A549 (cell line): ENCODE measurements at regions not wholly inside any gene's neighbourhood (a gene's known extent, or its start where the extent isn't known, plus 50 kb on each side); places are given as distances from the start of the nearest gene placed in this dataset.

ENCODE experiments used
- BHLHE40 ChIP-seq: IDR thresholded peaks from 2 replicates; pipeline ENCODE4 v1.6.1; 2012; ENCODE audit warnings: low read depth, low read length, inconsistent platforms
- CHD2 ChIP-seq: fragments of 150-350 bp; IDR thresholded peaks from 2 replicates; pipeline ENCODE4 v1.6.1; 2014; ENCODE audit warnings: low read length; ENCODE audit not compliant: partially characterized antibody
- CTCF ChIP-seq: fragments of >200 bp; sonication (Bioruptor Twin); formaldehyde crosslinking; IDR thresholded peaks from 3 replicates; pipeline ENCODE4 v1.5.1; 2016
- EP300 ChIP-seq, 2 experiments: fragments of >200 bp; sonication (Bioruptor Twin); formaldehyde crosslinking; IDR thresholded peaks; 2 replicates in 1 of 2; 3 replicates in 1 of 2; pipeline ENCODE4 v1.6.1; 2016 to 2017
- POLR2A ChIP-seq: IDR thresholded peaks from 2 replicates; pipeline ENCODE4 v1.6.1; 2012; ENCODE audit warnings: mild to moderate bottlenecking, low read length
- POLR2AphosphoS2 ChIP-seq: conservative IDR thresholded peaks from 2 replicates; pipeline ENCODE4 v1.6.1; 2012; ENCODE audit warnings: low read length, improper control_type of control experiment, inconsistent platforms

- TF ChIP-seq POLR2AphosphoS2: no peak
- no peak for TF ChIP-seq CTCF
- TF ChIP-seq POLR2A: no peak
- no peak for TF ChIP-seq EP300 (IDR thresholded peaks at IDR 0.05)
- TF ChIP-seq BHLHE40: no peak
- no peak for TF ChIP-seq CHD2
Observed at GRCh38 chr6:12508553-12508952, 208.0 kb upstream of the PHACTR1 start.
